ENCODE measurements at regions not wholly inside any gene's neighbourhood (a gene's known extent, or its start where the extent isn't known, plus 50 kb on each side); places are given as distances from the start of the nearest gene placed in this dataset.

DNA sequence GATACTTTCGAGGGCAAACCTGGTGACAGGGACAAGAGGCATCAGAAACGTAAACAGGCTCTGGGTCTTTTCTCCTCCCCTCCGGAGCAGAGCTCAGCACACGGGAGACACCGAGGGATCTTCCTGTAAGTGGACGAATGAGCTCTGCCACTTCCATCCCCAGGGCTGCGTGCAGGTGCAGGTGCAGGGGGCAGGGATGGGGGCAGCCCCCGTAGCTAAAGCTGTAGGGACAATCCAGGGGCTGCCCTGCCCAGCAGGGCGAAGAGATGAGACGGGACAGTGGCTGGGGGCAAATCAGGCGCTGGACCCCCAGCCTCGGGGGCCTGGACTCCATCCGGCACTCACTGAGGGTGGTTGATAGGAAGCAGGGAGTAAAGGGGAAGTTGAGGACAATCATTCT is 505.4 kb downstream of the BRD1 start:
- peaks cover 4% of the 10 kb centered on the region for H3K9me3 ChIP-seq (ENCODE audit: control insufficient read depth, insufficient read depth, low read length)
- Mint-ChIP-seq H3K9me3 (peaks cover 0 to 2% of the 10 kb centered on the region in 2 donors), H3K4me1 (no peaks in the 10 kb centered on the region), H3K36me3 (no peaks in the 10 kb centered on the region), H3K27me3 (ENCODE audit: low read depth in 2 of 2) (peaks cover 24 to 31% of the 10 kb centered on the region in 2 donors), H3K27ac (no peak overlapping the region), H3K4me3 (no peak overlapping the region)
- WGBS (ENCODE audit: insufficient coverage): 74% methylated on average over 13 of the region's 13 CpGs
- DNase-seq: no peak
- H3K27ac ChIP-seq (ENCODE audit: low read length): no peak overlapping the region
- TF ChIP-seq, protein P1, sequence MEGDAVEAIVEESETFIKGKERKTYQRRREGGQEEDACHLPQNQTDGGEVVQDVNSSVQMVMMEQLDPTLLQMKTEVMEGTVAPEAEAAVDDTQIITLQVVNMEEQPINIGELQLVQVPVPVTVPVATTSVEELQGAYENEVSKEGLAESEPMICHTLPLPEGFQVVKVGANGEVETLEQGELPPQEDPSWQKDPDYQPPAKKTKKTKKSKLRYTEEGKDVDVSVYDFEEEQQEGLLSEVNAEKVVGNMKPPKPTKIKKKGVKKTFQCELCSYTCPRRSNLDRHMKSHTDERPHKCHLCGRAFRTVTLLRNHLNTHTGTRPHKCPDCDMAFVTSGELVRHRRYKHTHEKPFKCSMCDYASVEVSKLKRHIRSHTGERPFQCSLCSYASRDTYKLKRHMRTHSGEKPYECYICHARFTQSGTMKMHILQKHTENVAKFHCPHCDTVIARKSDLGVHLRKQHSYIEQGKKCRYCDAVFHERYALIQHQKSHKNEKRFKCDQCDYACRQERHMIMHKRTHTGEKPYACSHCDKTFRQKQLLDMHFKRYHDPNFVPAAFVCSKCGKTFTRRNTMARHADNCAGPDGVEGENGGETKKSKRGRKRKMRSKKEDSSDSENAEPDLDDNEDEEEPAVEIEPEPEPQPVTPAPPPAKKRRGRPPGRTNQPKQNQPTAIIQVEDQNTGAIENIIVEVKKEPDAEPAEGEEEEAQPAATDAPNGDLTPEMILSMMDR (IDR thresholded peaks at IDR 0.05): no peak
- intact Hi-C loops (cut with micrococcal nuclease): no loop called here
- H3K27me3 ChIP-seq (ENCODE audit: control insufficient read depth, insufficient read depth, low read length): no peaks in the 10 kb centered on the region
- ATAC-seq: no peak
- H3K4me3 ChIP-seq (ENCODE audit: low read length): no peak overlapping the region
- peaks cover 17% of the 10 kb centered on the region for H3K4me1 ChIP-seq (ENCODE audit: control insufficient read depth, insufficient read depth, low read length)
- no peaks in the 10 kb centered on the region for H3K36me3 ChIP-seq (ENCODE audit: control insufficient read depth, insufficient read depth, low read length)

DNA sequence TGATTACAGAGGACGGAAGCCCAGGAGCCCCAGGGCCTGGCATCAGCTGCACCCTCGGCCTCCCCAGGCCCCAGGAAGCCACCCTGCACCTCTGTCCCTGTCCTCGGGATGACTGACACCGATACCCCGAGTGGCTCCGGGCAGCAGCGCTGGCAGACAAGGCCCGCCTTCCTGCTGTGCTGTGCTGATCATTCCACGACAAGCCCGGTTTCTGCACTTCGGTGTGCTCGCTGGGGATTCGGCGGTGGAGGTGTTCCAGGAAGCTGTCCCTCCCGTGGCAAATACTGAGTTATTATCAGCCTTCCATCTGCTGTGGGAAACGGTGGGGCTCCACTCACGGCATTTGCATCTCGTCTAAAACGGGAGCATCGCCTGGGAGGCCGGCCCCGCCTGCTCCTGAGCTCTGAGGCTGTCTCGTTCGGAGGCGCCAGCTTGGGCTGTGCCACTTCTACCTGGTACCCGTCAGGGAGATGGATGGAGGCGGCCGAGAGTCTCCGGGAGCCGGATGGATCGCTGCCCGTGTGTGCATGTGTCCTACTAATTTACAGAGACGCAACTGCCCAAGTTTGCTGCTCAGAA is 506.1 kb downstream of the BRD1 start:
- no peak overlapping the region for H3K27ac Mint-ChIP-seq
- Histone ChIP-seq H3K27ac (ENCODE audit: low read length) (no peak overlapping the region), H3K4me1 (ENCODE audit: control insufficient read depth, insufficient read depth, low read length) (peaks cover 17% of the 10 kb centered on the region), H3K9me3 (ENCODE audit: control insufficient read depth, insufficient read depth, low read length) (no peaks in the 10 kb centered on the region), H3K36me3 (ENCODE audit: control insufficient read depth, insufficient read depth, low read length) (no peaks in the 10 kb centered on the region), H3K27me3 (ENCODE audit: control insufficient read depth, insufficient read depth, low read length) (no peaks in the 10 kb centered on the region), H3K4me3 (ENCODE audit: low read length) (no peak overlapping the region)
- 85% methylated on average over 33 of the region's 33 CpGs for WGBS (ENCODE audit: insufficient coverage)
- H3K27me3 Mint-ChIP-seq (ENCODE audit: low read depth in 2 of 2): peaks cover 24 to 32% of the 10 kb centered on the region in 2 donors
- H3K4me3 Mint-ChIP-seq: no peak overlapping the region
- H3K36me3 Mint-ChIP-seq: no peaks in the 10 kb centered on the region
- H3K4me1 Mint-ChIP-seq: no peaks in the 10 kb centered on the region
- intact Hi-C loops (cut with micrococcal nuclease): no loop called here
- no peak for ATAC-seq
- no peaks in the 10 kb centered on the region for H3K9me3 Mint-ChIP-seq
- TF ChIP-seq, protein P1 (IDR thresholded peaks at IDR 0.05): no peak
- no peak for DNase-seq

DNA sequence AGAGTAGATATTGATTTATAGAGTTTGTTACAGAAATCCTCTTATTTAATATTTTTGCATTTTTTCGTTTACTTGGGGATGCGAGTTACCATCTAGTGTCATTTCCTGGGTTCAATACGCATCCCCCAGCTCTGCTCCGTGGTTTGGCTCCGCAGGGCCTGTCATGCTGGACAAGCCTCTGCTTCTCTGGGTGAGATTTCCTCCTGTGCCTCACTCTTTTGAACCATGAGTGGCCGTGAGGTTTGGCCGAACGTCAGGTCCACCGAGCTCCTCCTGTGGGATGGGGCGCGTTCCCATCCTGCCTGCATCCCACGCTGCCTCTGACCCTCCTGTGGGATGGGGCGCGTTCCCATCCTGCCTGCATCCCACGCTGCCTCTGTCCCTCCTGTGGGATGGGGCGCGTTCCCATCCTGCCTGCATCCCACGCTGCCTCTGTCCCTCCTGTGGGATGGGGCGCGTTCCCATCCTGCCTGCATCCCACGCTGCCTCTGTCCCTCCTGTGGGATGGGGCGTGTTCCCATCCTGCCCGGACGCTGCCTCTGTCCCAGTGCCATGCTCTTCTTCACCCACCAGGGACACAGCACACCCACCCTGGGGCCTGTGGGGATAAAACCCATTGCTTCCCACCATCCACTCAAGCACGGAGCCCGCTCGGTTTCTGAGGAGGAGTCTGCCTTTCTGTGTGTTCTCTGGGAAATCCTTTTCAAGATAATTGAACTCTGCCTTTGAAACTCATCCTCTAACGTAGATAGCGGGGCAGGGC is 506.8 kb downstream of the BRD1 start:
- no peak overlapping the region for H3K4me3 ChIP-seq (ENCODE audit: low read length)
- H3K9me3 Mint-ChIP-seq: no peaks in the 10 kb centered on the region
- no peaks in the 10 kb centered on the region for H3K36me3 ChIP-seq (ENCODE audit: control insufficient read depth, insufficient read depth, low read length)
- no peak overlapping the region for H3K4me3 Mint-ChIP-seq
- H3K27me3 ChIP-seq (ENCODE audit: control insufficient read depth, insufficient read depth, low read length): no peaks in the 10 kb centered on the region
- H3K27ac Mint-ChIP-seq: no peak overlapping the region
- 89% methylated on average over 26 of the region's 29 CpGs for WGBS (ENCODE audit: insufficient coverage)
- no peaks in the 10 kb centered on the region for H3K9me3 ChIP-seq (ENCODE audit: control insufficient read depth, insufficient read depth, low read length)
- intact Hi-C loops (cut with micrococcal nuclease): no loop called here
- no peaks in the 10 kb centered on the region for H3K4me1 Mint-ChIP-seq
- peaks cover 17% of the 10 kb centered on the region for H3K4me1 ChIP-seq (ENCODE audit: control insufficient read depth, insufficient read depth, low read length)
- no peak overlapping the region for H3K27ac ChIP-seq (ENCODE audit: low read length)
- ATAC-seq (no peak), DNase-seq (no peak)
- H3K36me3 Mint-ChIP-seq: no peaks in the 10 kb centered on the region
- peaks cover 24 to 34% of the 10 kb centered on the region in 2 donors for H3K27me3 Mint-ChIP-seq (ENCODE audit: low read depth in 2 of 2)
- TF ChIP-seq, protein P1 (IDR thresholded peaks at IDR 0.05): no peak
